8988T (cell line): ENCODE measurements at regions not wholly inside any gene's neighbourhood (a gene's known extent, or its start where the extent isn't known, plus 50 kb on each side); places are given as distances from the start of the nearest gene placed in this dataset.
"Not testable (repeated sequence)": the region's sequence is repeated elsewhere in the genome, so short reads cannot be mapped to it uniquely, and the experiment has no call there.

Experiments used
- DNase-seq: peaks from one replicate; pipeline ENCODE4 v3.0.0; 2011

- DNase-seq: no peak
These were observed 165.4 kb upstream of the NDST4 start for GRCh38 chr4:115278830-115279229.

GRCh38 chr4:115275615-115276014, 162.2 kb upstream of the NDST4 start:
- DNase-seq: no peak

- no peak for DNase-seq
These were observed 161.1 kb upstream of the NDST4 start for GRCh38 chr4:115274545-115274944.

- no peak for DNase-seq
These were observed 159.2 kb upstream of the NDST4 start for GRCh38 chr4:115272594-115272993.

- DNase-seq: no peak
These were observed 158.8 kb upstream of the NDST4 start for GRCh38 chr4:115272185-115272584.

- no peak for DNase-seq
These were observed 146.8 kb upstream of the NDST4 start for GRCh38 chr4:115260195-115260594.

GRCh38 chr4:115259642-115260041, 146.2 kb upstream of the NDST4 start:
- DNase-seq: no peak

GRCh38 chr4:115249808-115250207, 136.4 kb upstream of the NDST4 start:
- no peak for DNase-seq

GRCh38 chr4:115234405-115235093, 121.1 kb upstream of the NDST4 start:
- DNase-seq: no peak

GRCh38 chr4:115233600-115233999, 120.2 kb upstream of the NDST4 start:
- DNase-seq: no peak

GRCh38 chr4:115229873-115230272, 116.5 kb upstream of the NDST4 start:
- no peak for DNase-seq

- no peak for DNase-seq
These were observed 115.4 kb upstream of the NDST4 start for GRCh38 chr4:115228851-115229250.

- DNase-seq: no peak
These were observed 108.6 kb upstream of the NDST4 start for GRCh38 chr4:115222061-115222460.

- no peak for DNase-seq
These were observed 106.4 kb upstream of the NDST4 start for GRCh38 chr4:115219862-115220261.

GRCh38 chr4:115219315-115219860, 106.0 kb upstream of the NDST4 start:
- DNase-seq: no peak

- DNase-seq: no peak
These were observed 102.5 kb upstream of the NDST4 start for GRCh38 chr4:115215935-115216334.

GRCh38 chr4:115213716-115214115, 100.3 kb upstream of the NDST4 start:
- DNase-seq: no peak

GRCh38 chr4:115201042-115201330, 87.6 kb upstream of the NDST4 start:
- DNase-seq: no peak

GRCh38 chr4:115200201-115201041, 87.0 kb upstream of the NDST4 start:
- DNase-seq: not testable (repeated sequence)

- not testable (repeated sequence) for DNase-seq
These were observed 81.2 kb upstream of the NDST4 start for GRCh38 chr4:115194612-115195011.

- no peak for DNase-seq
These were observed 77.1 kb upstream of the NDST4 start for GRCh38 chr4:115190529-115190928.

- no peak for DNase-seq
These were observed 73.7 kb upstream of the NDST4 start for GRCh38 chr4:115187136-115187535.

- not testable (repeated sequence) for DNase-seq
These were observed 66.1 kb upstream of the NDST4 start for GRCh38 chr4:115179438-115180062.

GRCh38 chr4:115178687-115179086, 65.3 kb upstream of the NDST4 start:
- not testable (repeated sequence) for DNase-seq
